ENCODE measurements at regions not wholly inside any gene's neighbourhood (a gene's known extent, or its start where the extent isn't known, plus 50 kb on each side); places are given as distances from the start of the nearest gene placed in this dataset.

DNA sequence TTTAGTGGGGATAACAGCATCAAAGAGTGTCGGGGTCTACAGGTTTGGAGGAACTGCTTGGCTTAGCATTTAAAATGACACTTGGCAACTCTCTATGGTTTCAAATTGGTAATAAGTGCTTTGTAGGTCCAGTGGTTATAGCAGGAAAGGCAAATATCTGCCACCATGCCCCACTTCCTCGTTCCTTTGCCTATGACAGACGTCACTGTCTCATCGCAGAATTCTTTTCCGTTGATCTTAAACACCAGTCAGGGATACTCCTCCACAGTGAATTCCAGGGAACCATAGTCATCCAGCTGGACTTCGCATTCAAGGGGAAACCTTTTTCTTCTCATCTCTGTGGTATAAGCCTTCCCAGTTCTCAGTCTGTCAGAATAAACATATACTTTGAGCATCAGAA is 319.1 kb downstream of the GPAT3 start:
- TF ChIP-seq, protein P1, sequence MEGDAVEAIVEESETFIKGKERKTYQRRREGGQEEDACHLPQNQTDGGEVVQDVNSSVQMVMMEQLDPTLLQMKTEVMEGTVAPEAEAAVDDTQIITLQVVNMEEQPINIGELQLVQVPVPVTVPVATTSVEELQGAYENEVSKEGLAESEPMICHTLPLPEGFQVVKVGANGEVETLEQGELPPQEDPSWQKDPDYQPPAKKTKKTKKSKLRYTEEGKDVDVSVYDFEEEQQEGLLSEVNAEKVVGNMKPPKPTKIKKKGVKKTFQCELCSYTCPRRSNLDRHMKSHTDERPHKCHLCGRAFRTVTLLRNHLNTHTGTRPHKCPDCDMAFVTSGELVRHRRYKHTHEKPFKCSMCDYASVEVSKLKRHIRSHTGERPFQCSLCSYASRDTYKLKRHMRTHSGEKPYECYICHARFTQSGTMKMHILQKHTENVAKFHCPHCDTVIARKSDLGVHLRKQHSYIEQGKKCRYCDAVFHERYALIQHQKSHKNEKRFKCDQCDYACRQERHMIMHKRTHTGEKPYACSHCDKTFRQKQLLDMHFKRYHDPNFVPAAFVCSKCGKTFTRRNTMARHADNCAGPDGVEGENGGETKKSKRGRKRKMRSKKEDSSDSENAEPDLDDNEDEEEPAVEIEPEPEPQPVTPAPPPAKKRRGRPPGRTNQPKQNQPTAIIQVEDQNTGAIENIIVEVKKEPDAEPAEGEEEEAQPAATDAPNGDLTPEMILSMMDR (IDR thresholded peaks at IDR 0.05), result no peak
- no peak for TF ChIP-seq POLR2A (IDR thresholded peaks at IDR 0.05)
